Fibroblast of peridontal ligament (primary cell): ENCODE measurements at regions not wholly inside any gene's neighbourhood (a gene's known extent, or its start where the extent isn't known, plus 50 kb on each side); places are given as distances from the start of the nearest gene placed in this dataset.
"Not testable (repeated sequence)": the region's sequence is repeated elsewhere in the genome, so short reads cannot be mapped to it uniquely, and the experiment has no call there.

ENCODE experiments used
- DNase-seq: peaks from one replicate; pipeline ENCODE4 v3.0.0-alpha.2; 2010; ENCODE audit errors: extremely low read depth

GRCh38 chr13:110008816-110009215 is 222.4 kb upstream of the IRS2 start:
- no peak for DNase-seq

GRCh38 chr13:110006304-110006703 is 219.9 kb upstream of the IRS2 start:
- no peak for DNase-seq

GRCh38 chr13:110005563-110005962 is 219.2 kb upstream of the IRS2 start:
- no peak for DNase-seq

- DNase-seq: no peak
Measured at GRCh38 chr13:110004814-110005213, 218.4 kb upstream of the IRS2 start.

- peak; percentile 67 for DNase-seq
Measured at GRCh38 chr13:110001670-110002275, 215.4 kb upstream of the IRS2 start.

- DNase-seq: no peak
Measured at GRCh38 chr13:110000534-110001345, 214.4 kb upstream of the IRS2 start.

- no peak for DNase-seq
Measured at GRCh38 chr13:109999659-110000533, 213.5 kb upstream of the IRS2 start.

- DNase-seq: peak; percentile 54
Measured at GRCh38 chr13:109998684-109999533, 212.5 kb upstream of the IRS2 start.

- no peak for DNase-seq
Measured at GRCh38 chr13:109998037-109998436, 211.7 kb upstream of the IRS2 start.

- DNase-seq: not testable (repeated sequence)
Measured at GRCh38 chr13:109997056-109997595, 210.7 kb upstream of the IRS2 start.

- no peak for DNase-seq
Measured at GRCh38 chr13:109996404-109996960, 210.1 kb upstream of the IRS2 start.

GRCh38 chr13:109995578-109995977 is 209.2 kb upstream of the IRS2 start:
- no peak for DNase-seq

- no peak for DNase-seq
Measured at GRCh38 chr13:109990296-109990695, 203.9 kb upstream of the IRS2 start.

- peak; percentile 50 for DNase-seq
Measured at GRCh38 chr13:109989686-109990085, 203.3 kb upstream of the IRS2 start.

GRCh38 chr13:109989155-109989554 is 202.8 kb upstream of the IRS2 start:
- DNase-seq: peak; percentile 70

GRCh38 chr13:109986851-109987250 is 200.5 kb upstream of the IRS2 start:
- DNase-seq: no peak

GRCh38 chr13:109985871-109986450 is 199.6 kb upstream of the IRS2 start:
- DNase-seq: no peak

- DNase-seq: no peak
Measured at GRCh38 chr13:109983447-109983846, 197.1 kb upstream of the IRS2 start.

GRCh38 chr13:109981000-109981399 is 194.6 kb upstream of the IRS2 start:
- no peak for DNase-seq

GRCh38 chr13:109979676-109980075 is 193.3 kb upstream of the IRS2 start:
- not testable (repeated sequence) for DNase-seq
